CD4-positive, alpha-beta T cell (primary cell): ENCODE measurements at regions not wholly inside any gene's neighbourhood (a gene's known extent, or its start where the extent isn't known, plus 50 kb on each side); places are given as distances from the start of the nearest gene placed in this dataset.

Experiments
- ATAC-seq: fragments of 200-7000 bp; cut with Tn5 transposase; one replicate; pipeline ENCODE4 v1.10.0; 2022; ENCODE audit warnings: mild to moderate bottlenecking; ENCODE audit not compliant: poor library complexity
- CTCF ChIA-PET: fragments of 350-600 bp; sonication (Branson Sonifier 250); formaldehyde crosslinking; loops from one replicate; lab custom pipeline; 2021; ENCODE audit warnings: antibody characterized with exemption, inconsistent platforms; lab: Charles Lee
- POLR2A ChIA-PET: fragments of 350-600 bp; sonication (Branson Sonifier 250); formaldehyde crosslinking; loops from one replicate; lab custom pipeline; 2021; ENCODE audit warnings: antibody characterized with exemption, inconsistent platforms; lab: Charles Lee
- DNase-seq, 14 experiments: peaks; one replicate each; pipeline ENCODE4 v3.0.0-alpha.2; 2013 to 2020; ENCODE audit warnings: mixed read lengths in 2 of 14
- H3K27ac ChIP-seq, 2 donors: one replicate each; pipeline versions ENCODE4 v1.5.1 to v1.7.0; 2013; ENCODE audit warnings: low read length in 2 of 2, low read depth in 1 of 2, mild to moderate bottlenecking in 1 of 2
- H3K27me3 ChIP-seq, 2 experiments: 1 replicate in 1 of 2; 2 replicates in 1 of 2; pipeline versions ENCODE4 v1.6.1 to v1.7.0; 2013; ENCODE audit warnings: low read length in 2 of 2, control low read depth in 1 of 2, mild to moderate bottlenecking in 1 of 2, moderate library complexity in 1 of 2; ENCODE audit not compliant: insufficient read depth in 2 of 2, control insufficient read depth in 1 of 2
- H3K36me3 ChIP-seq: one replicate; pipeline ENCODE4 v1.6.1; 2013; ENCODE audit warnings: low read length, control low read depth; ENCODE audit not compliant: insufficient read depth
- H3K4me1 ChIP-seq: one replicate; pipeline ENCODE4 v1.6.1; 2013; ENCODE audit warnings: low read length, control low read depth; ENCODE audit not compliant: insufficient read depth
- H3K4me3 ChIP-seq: one replicate; pipeline ENCODE4 v1.5.1; 2013; ENCODE audit warnings: mild to moderate bottlenecking, low read length, moderate library complexity
- H3K9me3 ChIP-seq, 2 experiments: 1 replicate in 1 of 2; 2 replicates in 1 of 2; pipeline versions ENCODE4 v1.6.1 to v1.7.0; 2013; ENCODE audit warnings: low read length in 2 of 2, mild to moderate bottlenecking in 2 of 2, control low read depth in 1 of 2, moderate library complexity in 1 of 2; ENCODE audit not compliant: control insufficient read depth in 1 of 2, insufficient read depth in 1 of 2
- H3K27ac Mint-ChIP-seq: one replicate; pipeline ENCODE4 v1.8.0; 2020; ENCODE audit warnings: mixed read lengths
- H3K27me3 Mint-ChIP-seq: one replicate; pipeline ENCODE4 v1.8.0; 2021; ENCODE audit warnings: mixed read lengths
- H3K36me3 Mint-ChIP-seq: one replicate; pipeline ENCODE4 v1.8.0; 2021; ENCODE audit warnings: low read depth, mixed read lengths
- H3K4me1 Mint-ChIP-seq: one replicate; pipeline ENCODE4 v1.8.0; 2021; ENCODE audit warnings: low read depth, mixed read lengths
- H3K4me3 Mint-ChIP-seq: one replicate; pipeline ENCODE4 v1.8.0; 2020; ENCODE audit warnings: mild to moderate bottlenecking, mixed read lengths
- H3K9me3 Mint-ChIP-seq: one replicate; pipeline ENCODE4 v1.8.0; 2020; ENCODE audit warnings: mixed read lengths
- intact Hi-C, 2 experiments: fragments of 100-400 bp; cut with DNase I in 1 of 2; cut with micrococcal nuclease in 1 of 2; formaldehyde crosslinking; loops; one replicate each; pipeline versions ENCODE4 v1.15.1 to v1.9.0; 2023 to 2025; cut with DNase I, micrococcal nuclease
- TF ChIP-seq, protein P1 (sequence below): fragments of 200-600 bp; IDR thresholded peaks from one replicate; pipeline ENCODE4 v1.8.0; 2022; ENCODE audit warnings: antibody characterized with exemption, mild to moderate bottlenecking

GRCh38 chr2:71783815-71784214 is 330.5 kb downstream of the DYSF start:
- Mint-ChIP-seq H3K9me3 (no peaks in the 10 kb centered on the region), H3K27ac (no peak overlapping the region), H3K4me3 (no peak overlapping the region), H3K36me3 (no peaks in the 10 kb centered on the region), H3K4me1 (no peaks in the 10 kb centered on the region), H3K27me3 (peaks cover 9% of the 10 kb centered on the region)
- ChIA-PET POLR2A (no interaction called here), CTCF (no interaction called here)
- H3K4me1 ChIP-seq = no peaks in the 10 kb centered on the region
- intact Hi-C loops = no loop called here
- TF ChIP-seq, protein P1, sequence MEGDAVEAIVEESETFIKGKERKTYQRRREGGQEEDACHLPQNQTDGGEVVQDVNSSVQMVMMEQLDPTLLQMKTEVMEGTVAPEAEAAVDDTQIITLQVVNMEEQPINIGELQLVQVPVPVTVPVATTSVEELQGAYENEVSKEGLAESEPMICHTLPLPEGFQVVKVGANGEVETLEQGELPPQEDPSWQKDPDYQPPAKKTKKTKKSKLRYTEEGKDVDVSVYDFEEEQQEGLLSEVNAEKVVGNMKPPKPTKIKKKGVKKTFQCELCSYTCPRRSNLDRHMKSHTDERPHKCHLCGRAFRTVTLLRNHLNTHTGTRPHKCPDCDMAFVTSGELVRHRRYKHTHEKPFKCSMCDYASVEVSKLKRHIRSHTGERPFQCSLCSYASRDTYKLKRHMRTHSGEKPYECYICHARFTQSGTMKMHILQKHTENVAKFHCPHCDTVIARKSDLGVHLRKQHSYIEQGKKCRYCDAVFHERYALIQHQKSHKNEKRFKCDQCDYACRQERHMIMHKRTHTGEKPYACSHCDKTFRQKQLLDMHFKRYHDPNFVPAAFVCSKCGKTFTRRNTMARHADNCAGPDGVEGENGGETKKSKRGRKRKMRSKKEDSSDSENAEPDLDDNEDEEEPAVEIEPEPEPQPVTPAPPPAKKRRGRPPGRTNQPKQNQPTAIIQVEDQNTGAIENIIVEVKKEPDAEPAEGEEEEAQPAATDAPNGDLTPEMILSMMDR = no peak
- no peak overlapping the region for H3K27ac ChIP-seq
- ATAC-seq = no peak
- no peaks in the 10 kb centered on the region for H3K9me3 ChIP-seq
- no peaks in the 10 kb centered on the region for H3K36me3 ChIP-seq
- no peaks in the 10 kb centered on the region for H3K27me3 ChIP-seq
- no peak for DNase-seq
- no peak overlapping the region for H3K4me3 ChIP-seq

DNA sequence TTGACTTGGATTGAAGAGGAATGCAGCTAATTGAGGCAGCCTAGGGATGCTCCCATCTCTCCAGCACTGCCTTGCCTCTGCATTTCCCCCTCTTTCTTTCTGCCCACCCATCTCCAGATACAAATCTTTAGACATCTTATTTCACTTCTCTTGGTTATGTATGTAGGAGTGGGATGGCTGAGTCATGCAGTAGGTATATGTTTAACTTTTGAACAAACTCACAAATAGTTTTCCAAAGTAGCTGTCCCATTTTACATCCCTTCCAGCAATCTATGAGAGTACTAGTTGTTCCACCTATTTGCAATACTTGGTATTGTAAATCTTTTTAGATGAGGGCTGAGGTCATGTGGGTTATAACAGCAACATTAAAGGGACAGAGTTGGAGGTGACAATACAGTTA is 329.9 kb downstream of the DYSF start:
- no peaks in the 10 kb centered on the region for H3K9me3 Mint-ChIP-seq

DNA sequence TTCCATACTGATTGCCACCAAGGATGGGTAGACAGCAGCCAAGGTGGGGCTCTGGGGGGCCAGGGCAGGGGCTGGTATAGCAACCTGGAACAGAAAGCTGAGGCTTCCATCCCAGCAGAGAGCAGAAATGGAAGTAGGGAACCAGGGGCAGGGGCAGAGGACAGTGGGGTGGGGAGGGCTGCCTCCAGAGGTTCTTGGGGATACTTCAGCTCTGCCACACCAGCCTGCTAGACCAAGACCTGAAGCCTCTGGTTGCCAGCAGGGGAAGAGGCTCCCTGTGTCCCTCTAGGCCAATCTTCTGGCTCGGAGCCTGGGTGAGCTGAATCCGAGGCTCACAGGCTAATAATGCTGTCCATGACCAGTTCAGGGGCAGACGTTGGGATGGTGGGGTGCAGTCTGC is 329.0 kb downstream of the DYSF start:
- POLR2A ChIA-PET = no interaction called here
- Histone ChIP-seq H3K4me3 (no peak overlapping the region), H3K27me3 (peaks cover 0 to 4% of the 10 kb centered on the region in 2 experiments), H3K27ac (no peak overlapping the region), H3K36me3 (no peaks in the 10 kb centered on the region), H3K9me3 (no peaks in the 10 kb centered on the region), H3K4me1 (no peaks in the 10 kb centered on the region)
- H3K27me3 Mint-ChIP-seq = peaks cover 9% of the 10 kb centered on the region
- no peaks in the 10 kb centered on the region for H3K4me1 Mint-ChIP-seq
- DNase-seq = no peak
- no peak overlapping the region for H3K27ac Mint-ChIP-seq
- H3K4me3 Mint-ChIP-seq = no peak overlapping the region
- TF ChIP-seq, protein P1 = no peak
- H3K9me3 Mint-ChIP-seq = no peaks in the 10 kb centered on the region
- H3K36me3 Mint-ChIP-seq = no peaks in the 10 kb centered on the region
- CTCF ChIA-PET = no interaction called here
- no peak for ATAC-seq
- intact Hi-C loops = no loop called here

More for the DNA sequence above, 329.9 kb downstream of the DYSF start:
- intact Hi-C loops = no loop called here
- no peaks in the 10 kb centered on the region for H3K36me3 Mint-ChIP-seq
- TF ChIP-seq, protein P1 = no peak
- no peak for ATAC-seq
- H3K27ac ChIP-seq = no peak overlapping the region
- H3K4me3 ChIP-seq = no peak overlapping the region
- H3K4me3 Mint-ChIP-seq = no peak overlapping the region
- CTCF ChIA-PET = no interaction called here
- H3K36me3 ChIP-seq = no peaks in the 10 kb centered on the region
- no peak overlapping the region for H3K27ac Mint-ChIP-seq
- no peaks in the 10 kb centered on the region for H3K4me1 ChIP-seq
- no peak for DNase-seq
- no peaks in the 10 kb centered on the region for H3K4me1 Mint-ChIP-seq
- peaks cover 9% of the 10 kb centered on the region for H3K27me3 Mint-ChIP-seq
- no peaks in the 10 kb centered on the region for H3K9me3 ChIP-seq
- no peaks in the 10 kb centered on the region for H3K27me3 ChIP-seq
- POLR2A ChIA-PET = no interaction called here
